ENCODE measurements at regions not wholly inside any gene's neighbourhood (a gene's known extent, or its start where the extent isn't known, plus 50 kb on each side); places are given as distances from the start of the nearest gene placed in this dataset.

GRCh38 chr1:94636100-94636499, 94.5 kb upstream of the F3 start:
- Histone ChIP-seq H3K79me1 (ENCODE audit: low read depth in 1 of 2, low read length in 2 of 2) (peaks cover 0 to 17% of the 10 kb centered on the region in 2 experiments; a peak in 2 of 4 replicates), H2BK5ac (ENCODE audit: low read depth, low read length, poor library complexity, severe bottlenecking) (peak overlapping the region; percentile 93), H3K27me3 (ENCODE audit: control insufficient read depth, insufficient read depth, low read length) (no peaks in the 10 kb centered on the region), H4K20me1 (ENCODE audit: insufficient read depth, low read length) (no peaks in the 10 kb centered on the region), H3K4me1 (ENCODE audit: control insufficient read depth, insufficient read depth, low read length) (peaks cover 8% of the 10 kb centered on the region), H3K18ac (ENCODE audit: low read depth, low read length) (peak overlapping the region; percentile 92), H2BK15ac (ENCODE audit: low read depth, low read length) (peak overlapping the region; percentile 98), H3K56ac (ENCODE audit: extremely low read depth, insufficient read depth, low read length) (peak overlapping the region; percentile 40), H2AK5ac (ENCODE audit: low read depth, low read length) (peak overlapping the region; percentile 99), H2AK9ac (replicated peaks; ENCODE audit: low read depth, low read length, poor library complexity) (no peak overlapping the region), H3K9me1 (ENCODE audit: insufficient read depth, low read length) (peaks cover 9% of the 10 kb centered on the region), H2BK120ac (ENCODE audit: low read depth, low read length) (peak overlapping the region; percentile 99), H3K9ac (ENCODE audit: low read depth, low read length) (peak overlapping the region; percentile 24; the same call in 1 of the 2 replicates), H3K9me3 (ENCODE audit: control insufficient read depth, insufficient read depth, low read length) (no peaks in the 10 kb centered on the region), H3K14ac (replicated peaks; ENCODE audit: low read depth, low read length) (peak overlapping the region; percentile 96), H3K4me2 (ENCODE audit: low read depth, low read length) (no peak overlapping the region), H3K4me3 (ENCODE audit: insufficient read depth, low read depth, low read length) (no peak overlapping the region), H3K23ac (ENCODE audit: low read depth, low read length) (peak overlapping the region; percentile 90; the same call in 1 of the 2 replicates), H3K36me3 (ENCODE audit: control insufficient read depth, insufficient read depth, low read length) (no peaks in the 10 kb centered on the region), H3K27ac (ENCODE audit: insufficient read depth, low read length) (peak overlapping the region; percentile 92), H4K5ac (ENCODE audit: low read depth, low read length) (peak overlapping the region; percentile 93), H3K4ac (ENCODE audit: low read depth, low read length) (peak overlapping the region; percentile 98), H2AFZ (replicated peaks; ENCODE audit: low read length, poor library complexity) (no peak overlapping the region), H2BK20ac (ENCODE audit: low read depth, low read length) (peak overlapping the region; percentile 100), H4K91ac (ENCODE audit: insufficient read depth, low read depth, low read length) (peak overlapping the region; percentile 99), H4K8ac (ENCODE audit: low read depth in 2 of 2, low read length in 2 of 2) (peak overlapping the region; percentile 37 to 91)
- POLR2A ChIA-PET (ENCODE audit: unreplicated experiment), result interaction anchor here (0.5 to 2.9 kb wide), 2 partner anchors 80 to 95 kb away, joined by 4 to 21 read pairs; partner anchors contain the start of gene F3
- TF ChIP-seq, protein P1, sequence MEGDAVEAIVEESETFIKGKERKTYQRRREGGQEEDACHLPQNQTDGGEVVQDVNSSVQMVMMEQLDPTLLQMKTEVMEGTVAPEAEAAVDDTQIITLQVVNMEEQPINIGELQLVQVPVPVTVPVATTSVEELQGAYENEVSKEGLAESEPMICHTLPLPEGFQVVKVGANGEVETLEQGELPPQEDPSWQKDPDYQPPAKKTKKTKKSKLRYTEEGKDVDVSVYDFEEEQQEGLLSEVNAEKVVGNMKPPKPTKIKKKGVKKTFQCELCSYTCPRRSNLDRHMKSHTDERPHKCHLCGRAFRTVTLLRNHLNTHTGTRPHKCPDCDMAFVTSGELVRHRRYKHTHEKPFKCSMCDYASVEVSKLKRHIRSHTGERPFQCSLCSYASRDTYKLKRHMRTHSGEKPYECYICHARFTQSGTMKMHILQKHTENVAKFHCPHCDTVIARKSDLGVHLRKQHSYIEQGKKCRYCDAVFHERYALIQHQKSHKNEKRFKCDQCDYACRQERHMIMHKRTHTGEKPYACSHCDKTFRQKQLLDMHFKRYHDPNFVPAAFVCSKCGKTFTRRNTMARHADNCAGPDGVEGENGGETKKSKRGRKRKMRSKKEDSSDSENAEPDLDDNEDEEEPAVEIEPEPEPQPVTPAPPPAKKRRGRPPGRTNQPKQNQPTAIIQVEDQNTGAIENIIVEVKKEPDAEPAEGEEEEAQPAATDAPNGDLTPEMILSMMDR (conservative IDR thresholded peaks at IDR 0.05; ENCODE audit: low read depth, low read length), result no peak
- no peak for TF ChIP-seq RFX5 (IDR thresholded peaks at IDR 0.05; ENCODE audit: low read depth, low read length)
- TF ChIP-seq CEBPB (IDR thresholded peaks at IDR 0.05; ENCODE audit: low read depth, low read length), result no peak
- no peak for TF ChIP-seq RCOR1 (IDR thresholded peaks at IDR 0.05; ENCODE audit: insufficient replicate concordance, low read length)
- TF ChIP-seq MXI1 (IDR thresholded peaks at IDR 0.05; ENCODE audit: borderline replicate concordance, low read depth, low read length), result no peak
- TF ChIP-seq MAZ (IDR thresholded peaks at IDR 0.05; ENCODE audit: borderline replicate concordance, low read depth, low read length), result no peak
- TF ChIP-seq NFE2L2 (IDR thresholded peaks at IDR 0.05; ENCODE audit: low read depth, low read length), result no peak
- TF ChIP-seq BHLHE40 (IDR thresholded peaks at IDR 0.05; ENCODE audit: low read depth, low read length), result no peak
- no peak for TF ChIP-seq FOS (IDR thresholded peaks at IDR 0.05; ENCODE audit: low read depth, low read length)
- DNase-seq (no peak), ATAC-seq (ENCODE audit: low read depth) (no peak)
- dilution Hi-C loops (cut with HindIII; ENCODE audit: low sequenced_read_pairs, unreplicated experiment), result no loop called here
- intact Hi-C loops (cut with micrococcal nuclease), result no loop called here
- WGBS, 2 experiments (ENCODE audit: extremely low coverage in 2 of 2, insufficient read length in 1 of 2), result no CpG with 5 or more reads among the region's 2 CpGs
- CTCF ChIA-PET, result interaction anchor here (0.6 to 2.2 kb wide), 4 partner anchors 9 to 160 kb away, joined by 3 to 7 read pairs (median 4); no protein-coding TSS in a partner anchor
- in situ Hi-C loops (cut with MboI; ENCODE audit: low sequenced_read_pairs), result no loop called here
- BruUV-seq (replicated peaks), result no TSS peak
